ENCODE measurements at regions not wholly inside any gene's neighbourhood (a gene's known extent, or its start where the extent isn't known, plus 50 kb on each side); places are given as distances from the start of the nearest gene placed in this dataset.

DNA sequence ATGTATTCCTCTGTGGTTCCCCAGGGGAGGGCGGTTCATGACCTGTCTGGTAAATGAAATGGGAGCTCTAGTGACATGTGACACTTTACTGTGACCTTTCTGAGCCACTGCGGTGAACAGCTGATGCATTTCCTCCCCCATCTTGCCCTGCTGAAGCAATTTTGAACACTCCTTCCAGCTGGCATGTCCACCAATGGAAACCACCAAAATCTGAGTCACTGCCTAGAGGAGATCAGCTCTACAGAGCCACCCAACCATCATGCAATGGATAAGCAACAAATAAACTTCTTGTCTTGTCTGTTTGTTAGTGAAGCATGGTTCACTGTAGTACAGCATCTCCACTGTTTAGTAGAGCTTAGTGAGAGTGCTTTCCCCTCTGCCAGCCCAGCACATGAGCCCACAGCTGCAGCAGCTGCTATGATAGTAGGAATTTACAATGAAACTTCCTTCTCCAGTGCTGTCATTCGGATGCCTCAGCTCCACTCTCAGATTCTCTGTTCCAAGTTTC lies 479.4 kb downstream of the NTRK3 start:
- no peak for TF ChIP-seq POLR2A (IDR thresholded peaks at IDR 0.05)
- TF ChIP-seq, protein P1, sequence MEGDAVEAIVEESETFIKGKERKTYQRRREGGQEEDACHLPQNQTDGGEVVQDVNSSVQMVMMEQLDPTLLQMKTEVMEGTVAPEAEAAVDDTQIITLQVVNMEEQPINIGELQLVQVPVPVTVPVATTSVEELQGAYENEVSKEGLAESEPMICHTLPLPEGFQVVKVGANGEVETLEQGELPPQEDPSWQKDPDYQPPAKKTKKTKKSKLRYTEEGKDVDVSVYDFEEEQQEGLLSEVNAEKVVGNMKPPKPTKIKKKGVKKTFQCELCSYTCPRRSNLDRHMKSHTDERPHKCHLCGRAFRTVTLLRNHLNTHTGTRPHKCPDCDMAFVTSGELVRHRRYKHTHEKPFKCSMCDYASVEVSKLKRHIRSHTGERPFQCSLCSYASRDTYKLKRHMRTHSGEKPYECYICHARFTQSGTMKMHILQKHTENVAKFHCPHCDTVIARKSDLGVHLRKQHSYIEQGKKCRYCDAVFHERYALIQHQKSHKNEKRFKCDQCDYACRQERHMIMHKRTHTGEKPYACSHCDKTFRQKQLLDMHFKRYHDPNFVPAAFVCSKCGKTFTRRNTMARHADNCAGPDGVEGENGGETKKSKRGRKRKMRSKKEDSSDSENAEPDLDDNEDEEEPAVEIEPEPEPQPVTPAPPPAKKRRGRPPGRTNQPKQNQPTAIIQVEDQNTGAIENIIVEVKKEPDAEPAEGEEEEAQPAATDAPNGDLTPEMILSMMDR (IDR thresholded peaks at IDR 0.05 in 4 of 5, conservative IDR thresholded peaks at IDR 0.05 in 1 of 5): no peak
